ENCODE measurements at regions not wholly inside any gene's neighbourhood (a gene's known extent, or its start where the extent isn't known, plus 50 kb on each side); places are given as distances from the start of the nearest gene placed in this dataset.
"Not testable (repeated sequence)": the region's sequence is repeated elsewhere in the genome, so short reads cannot be mapped to it uniquely, and the experiment has no call there.

- TF ChIP-seq POLR2A, CTCF (IDR thresholded peaks at IDR 0.05): not testable (repeated sequence)
Observed at GRCh38 chr6:37562926-37563288, 63.2 kb upstream of the CCDC167 start.

Data from right lobe of liver (tissue), 4 donors.